Parathyroid adenoma (tissue), 2 donors: ENCODE measurements at regions not wholly inside any gene's neighbourhood (a gene's known extent, or its start where the extent isn't known, plus 50 kb on each side); places are given as distances from the start of the nearest gene placed in this dataset.

ENCODE experiments used
- H2AFZ ChIP-seq: fragments of 300-600 bp; sonication (generic); one replicate; pipeline ENCODE4 v1.7.0; 2017; ENCODE audit warnings: antibody characterized with exemption, mild to moderate bottlenecking
- H3K27ac ChIP-seq: fragments of 300-600 bp; sonication (generic); one replicate; pipeline ENCODE4 v1.7.0; 2017
- H3K27me3 ChIP-seq: fragments of 300-600 bp; sonication (generic); one replicate; pipeline ENCODE4 v1.7.0; 2017; ENCODE audit warnings: low read length; ENCODE audit not compliant: control insufficient read depth, insufficient read depth
- H3K36me3 ChIP-seq: fragments of 300-600 bp; sonication (generic); one replicate; pipeline ENCODE4 v1.7.0; 2017; ENCODE audit warnings: low read length; ENCODE audit not compliant: control insufficient read depth, insufficient read depth
- H3K4me1 ChIP-seq: fragments of 300-600 bp; sonication (generic); one replicate; pipeline ENCODE4 v1.7.0; 2017; ENCODE audit warnings: control low read depth
- H3K4me2 ChIP-seq: fragments of 300-600 bp; sonication (generic); one replicate; pipeline ENCODE4 v1.7.0; 2017; ENCODE audit warnings: low read length
- H3K4me3 ChIP-seq: fragments of 300-600 bp; sonication (generic); one replicate; pipeline ENCODE4 v1.7.0; 2017; ENCODE audit warnings: low read depth, low read length
- H3K79me2 ChIP-seq: fragments of 300-600 bp; sonication (generic); one replicate; pipeline ENCODE4 v1.7.0; 2017; ENCODE audit warnings: control low read depth
- H3K9ac ChIP-seq: fragments of 300-600 bp; sonication (generic); one replicate; pipeline ENCODE4 v1.7.0; 2017; ENCODE audit warnings: mild to moderate bottlenecking
- H3K9me3 ChIP-seq: fragments of 300-600 bp; sonication (generic); one replicate; pipeline ENCODE4 v1.7.0; 2017; ENCODE audit warnings: low read length; ENCODE audit not compliant: control insufficient read depth
- CTCF ChIP-seq: fragments of 300-600 bp; sonication (generic); IDR thresholded peaks from one replicate; pipeline ENCODE4 v1.7.0; 2017; ENCODE audit warnings: antibody characterized with exemption, mild to moderate bottlenecking
- donor health status: primary hyperparathyroidism.

GRCh38 chr12:90512518-90512917, 442.5 kb downstream of the CCER1 start:
- no peaks in the 10 kb centered on the region for H3K36me3 ChIP-seq
- no peak overlapping the region for H3K4me3 ChIP-seq
- H3K79me2 ChIP-seq = no peaks in the 10 kb centered on the region
- no peaks in the 10 kb centered on the region for H3K27me3 ChIP-seq
- H3K4me2 ChIP-seq = no peak overlapping the region
- no peak for TF ChIP-seq CTCF
- H3K27ac ChIP-seq = no peak overlapping the region
- no peaks in the 10 kb centered on the region for H3K4me1 ChIP-seq
- no peak overlapping the region for H3K9ac ChIP-seq
- H3K9me3 ChIP-seq = no peaks in the 10 kb centered on the region
- H2AFZ ChIP-seq = no peak overlapping the region

- no peaks in the 10 kb centered on the region for H3K79me2 ChIP-seq
- no peak overlapping the region for H3K4me2 ChIP-seq
These were observed 444.0 kb downstream of the CCER1 start for GRCh38 chr12:90510948-90511347.

GRCh38 chr12:90504806-90505205, 450.2 kb downstream of the CCER1 start:
- Histone ChIP-seq H3K27ac (no peak overlapping the region), H3K9me3 (no peaks in the 10 kb centered on the region), H3K79me2 (no peaks in the 10 kb centered on the region), H3K9ac (no peak overlapping the region), H3K36me3 (no peaks in the 10 kb centered on the region), H3K27me3 (no peaks in the 10 kb centered on the region), H3K4me3 (no peak overlapping the region), H3K4me1 (no peaks in the 10 kb centered on the region), H2AFZ (no peak overlapping the region), H3K4me2 (no peak overlapping the region)
- no peak for TF ChIP-seq CTCF

More at GRCh38 chr12:90510948-90511347, 444.0 kb downstream of the CCER1 start:
- no peaks in the 10 kb centered on the region for H3K27me3 ChIP-seq
- no peak for TF ChIP-seq CTCF
- H3K27ac ChIP-seq = no peak overlapping the region
- H3K9ac ChIP-seq = no peak overlapping the region
- H3K9me3 ChIP-seq = no peaks in the 10 kb centered on the region
- H3K4me1 ChIP-seq = no peaks in the 10 kb centered on the region
- H3K4me3 ChIP-seq = no peak overlapping the region
- no peaks in the 10 kb centered on the region for H3K36me3 ChIP-seq
- no peak overlapping the region for H2AFZ ChIP-seq

- no peak overlapping the region for H3K9ac ChIP-seq
- no peaks in the 10 kb centered on the region for H3K4me1 ChIP-seq
- H3K27me3 ChIP-seq = no peaks in the 10 kb centered on the region
- no peak overlapping the region for H3K4me2 ChIP-seq
- no peak overlapping the region for H2AFZ ChIP-seq
- no peaks in the 10 kb centered on the region for H3K36me3 ChIP-seq
- no peak overlapping the region for H3K4me3 ChIP-seq
- H3K79me2 ChIP-seq = no peaks in the 10 kb centered on the region
- no peak for TF ChIP-seq CTCF
- H3K9me3 ChIP-seq = no peaks in the 10 kb centered on the region
- no peak overlapping the region for H3K27ac ChIP-seq
These were observed 452.9 kb downstream of the CCER1 start for GRCh38 chr12:90502070-90502469.

GRCh38 chr12:90501412-90501811, 453.6 kb downstream of the CCER1 start:
- H3K27ac ChIP-seq = no peak overlapping the region
- no peaks in the 10 kb centered on the region for H3K79me2 ChIP-seq
- H3K4me2 ChIP-seq = no peak overlapping the region
- H3K9ac ChIP-seq = no peak overlapping the region
- H3K36me3 ChIP-seq = no peaks in the 10 kb centered on the region
- no peaks in the 10 kb centered on the region for H3K9me3 ChIP-seq
- H3K4me3 ChIP-seq = no peak overlapping the region
- H3K27me3 ChIP-seq = no peaks in the 10 kb centered on the region
- no peaks in the 10 kb centered on the region for H3K4me1 ChIP-seq
- no peak overlapping the region for H2AFZ ChIP-seq
- no peak for TF ChIP-seq CTCF
